ENCODE measurements at regions not wholly inside any gene's neighbourhood (a gene's known extent, or its start where the extent isn't known, plus 50 kb on each side); places are given as distances from the start of the nearest gene placed in this dataset.
"Not testable (repeated sequence)": the region's sequence is repeated elsewhere in the genome, so short reads cannot be mapped to it uniquely, and the experiment has no call there.

- peak; percentile 92 for DNase-seq
These were observed 585.5 kb downstream of the TLE1 start for GRCh38 chr9:81103597-81104471.

DNA sequence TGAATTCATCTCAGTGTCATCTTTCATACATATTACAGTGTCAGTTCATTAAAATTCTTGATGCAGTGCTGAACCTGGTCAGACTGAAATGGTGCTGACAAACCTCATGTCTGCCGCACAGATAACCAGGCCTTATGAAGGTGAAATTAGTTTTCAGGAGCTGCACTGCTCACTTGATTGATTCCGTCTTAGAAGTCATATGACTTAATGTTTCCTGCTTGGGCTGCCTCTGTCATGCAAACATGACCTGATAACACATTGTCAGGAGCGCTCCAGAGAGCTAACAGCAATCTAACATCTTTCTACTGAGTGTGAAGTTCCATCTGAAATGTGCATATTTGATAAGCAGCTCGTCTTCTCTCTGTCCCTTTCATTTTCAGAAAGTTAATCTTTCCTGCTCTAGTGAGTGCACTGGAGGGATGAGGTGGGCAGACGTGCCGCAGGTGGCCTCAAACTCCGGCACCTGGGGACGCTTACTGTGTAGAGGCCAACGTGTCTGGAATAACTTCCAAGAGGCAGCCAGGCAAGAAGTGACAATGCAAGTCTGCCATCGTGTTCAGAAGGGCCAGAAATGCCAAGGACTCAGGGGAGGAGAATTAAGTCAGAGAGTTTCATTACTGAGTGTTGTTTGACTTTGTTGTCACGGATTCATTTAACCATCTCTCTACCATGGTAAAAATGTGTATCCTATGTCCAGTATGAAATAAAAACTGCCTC lies 592.1 kb downstream of the TLE1 start:
- DNase-seq: no peak

- DNase-seq: no peak
These were observed 592.7 kb downstream of the TLE1 start for GRCh38 chr9:81096625-81097024.

DNA sequence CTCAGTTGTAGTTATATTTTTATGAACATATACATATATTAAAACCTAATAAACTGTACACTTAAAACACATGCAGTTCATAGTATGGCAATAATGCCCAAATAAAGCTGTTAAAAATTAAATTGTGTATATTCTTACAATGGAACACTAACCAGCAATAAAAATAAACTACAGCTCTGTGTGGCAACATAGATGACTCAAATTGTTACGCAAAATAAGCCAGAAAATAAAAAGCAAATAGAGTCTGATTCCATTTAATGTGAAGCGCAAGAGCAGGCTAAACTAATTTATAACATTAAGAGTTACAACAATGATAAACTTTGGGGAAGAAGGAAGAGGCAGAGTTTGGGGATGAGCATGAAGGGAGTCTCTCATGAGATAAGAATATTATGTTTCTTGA lies 597.3 kb downstream of the TLE1 start:
- no peak for DNase-seq

- no peak for DNase-seq
These were observed 601.0 kb downstream of the TLE1 start for GRCh38 chr9:81088341-81088740.

- no peak for DNase-seq
These were observed 602.9 kb downstream of the TLE1 start for GRCh38 chr9:81086416-81086815.

DNA sequence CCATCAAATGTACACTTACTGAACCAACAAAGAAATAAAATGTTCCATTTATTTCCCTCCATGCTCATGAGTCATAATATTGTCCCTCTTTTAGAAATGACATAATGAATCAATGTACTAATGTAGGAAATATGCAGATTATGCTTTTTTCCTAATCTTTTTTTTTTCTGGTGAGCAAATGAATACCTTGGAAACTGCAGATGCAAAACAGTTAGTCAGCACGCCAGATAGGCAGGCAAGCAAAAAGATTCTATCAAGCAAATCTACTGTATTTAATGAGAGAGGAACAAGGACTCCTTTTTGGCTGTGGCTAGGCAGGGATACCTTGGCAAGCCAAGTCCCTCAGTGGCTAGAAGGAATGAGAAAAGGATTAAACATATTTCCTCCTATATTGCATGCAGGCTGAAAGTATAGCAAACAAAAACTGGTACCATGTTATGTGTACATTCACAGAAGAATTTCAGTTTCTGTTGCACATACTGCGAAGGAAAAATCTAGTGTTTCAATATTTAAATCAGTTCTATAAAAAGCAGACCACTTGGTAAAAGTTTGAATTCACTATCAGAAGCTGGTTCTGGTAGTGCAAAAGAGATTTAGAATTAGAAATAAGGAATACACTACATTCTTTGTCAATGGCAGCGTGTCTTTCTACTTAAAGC lies 605.4 kb downstream of the TLE1 start:
- DNase-seq: no peak

DNA sequence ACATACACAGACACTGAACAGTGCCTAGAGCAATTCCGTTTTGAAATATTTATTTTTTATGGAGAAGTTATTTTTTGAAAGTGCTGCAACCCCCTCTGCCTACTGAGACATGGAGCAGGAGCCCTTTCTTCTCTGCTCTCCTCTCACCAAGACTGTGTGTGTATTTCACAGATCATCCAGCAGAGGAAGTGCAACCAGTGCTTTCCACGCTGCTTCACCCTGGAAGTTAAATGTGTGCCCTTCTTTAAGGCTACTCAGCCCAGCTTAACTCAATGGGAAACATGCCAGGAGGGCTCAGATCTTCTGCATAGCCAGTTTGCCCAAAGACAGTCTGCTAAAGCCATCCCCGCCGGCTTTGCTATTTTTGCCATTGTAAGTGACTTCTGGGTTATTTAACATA lies 606.3 kb downstream of the TLE1 start:
- DNase-seq: no peak

GRCh38 chr9:81082221-81082620 lies 607.1 kb downstream of the TLE1 start:
- no peak for DNase-seq

DNA sequence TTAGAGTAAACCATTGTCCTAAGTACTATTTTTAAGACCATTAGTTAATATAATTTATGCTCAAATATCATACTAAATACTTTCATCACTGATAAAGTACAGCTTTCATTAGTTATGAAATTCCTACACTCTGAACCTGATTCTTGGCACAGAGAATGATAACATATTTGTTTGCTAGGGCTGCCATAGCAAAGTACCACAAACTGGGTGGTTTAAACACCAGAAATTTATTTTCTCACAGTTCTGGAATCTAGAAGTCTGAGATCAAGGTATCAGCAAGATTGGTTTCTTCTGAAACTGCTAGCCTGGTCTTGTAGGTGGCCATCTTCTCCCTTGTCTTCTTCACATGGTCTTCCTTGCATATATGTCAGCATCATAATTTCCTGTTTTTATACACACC lies 608.4 kb downstream of the TLE1 start:
- DNase-seq: no peak

- DNase-seq: no peak
These were observed 609.2 kb downstream of the TLE1 start for GRCh38 chr9:81080185-81080584.

GRCh38 chr9:81079055-81079454 lies 610.3 kb downstream of the TLE1 start:
- no peak for DNase-seq

DNA sequence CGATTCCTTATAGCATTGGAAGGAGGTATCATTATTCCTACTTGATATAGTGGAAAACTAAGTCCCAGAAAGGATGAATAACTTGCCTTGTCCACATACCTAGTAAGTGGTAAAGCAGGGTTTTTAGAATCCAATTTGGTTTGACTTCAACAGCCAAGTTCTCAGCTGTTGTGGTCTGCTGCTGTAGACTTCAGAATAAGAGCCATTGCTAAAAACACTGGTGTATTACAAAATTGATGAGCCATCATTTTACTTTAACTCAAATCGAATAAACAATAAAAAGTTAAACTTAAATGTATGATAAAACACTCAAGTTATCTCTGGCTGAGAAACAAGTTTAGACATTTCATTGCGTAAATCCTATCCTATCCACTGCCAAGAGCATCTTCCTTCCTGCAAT lies 610.8 kb downstream of the TLE1 start:
- no peak for DNase-seq

DNA sequence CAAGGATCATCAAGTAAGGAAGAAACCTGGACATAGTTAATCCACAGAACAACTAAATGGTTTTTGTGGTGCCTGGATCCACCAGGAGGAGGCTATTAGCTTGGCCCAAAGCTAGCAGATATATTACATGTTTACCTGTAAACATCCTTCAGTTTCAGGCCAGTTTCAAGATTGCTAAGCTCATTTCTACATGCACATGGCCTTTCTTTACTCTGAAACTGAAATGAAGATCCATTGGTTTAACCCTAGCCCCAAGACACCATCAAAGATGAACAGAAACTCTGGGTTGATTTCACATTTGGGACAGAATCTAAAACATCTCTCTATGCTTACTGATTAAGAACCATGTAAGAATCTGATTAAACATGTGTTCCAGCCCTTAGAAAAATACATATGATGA lies 611.8 kb downstream of the TLE1 start:
- DNase-seq: no peak

DNA sequence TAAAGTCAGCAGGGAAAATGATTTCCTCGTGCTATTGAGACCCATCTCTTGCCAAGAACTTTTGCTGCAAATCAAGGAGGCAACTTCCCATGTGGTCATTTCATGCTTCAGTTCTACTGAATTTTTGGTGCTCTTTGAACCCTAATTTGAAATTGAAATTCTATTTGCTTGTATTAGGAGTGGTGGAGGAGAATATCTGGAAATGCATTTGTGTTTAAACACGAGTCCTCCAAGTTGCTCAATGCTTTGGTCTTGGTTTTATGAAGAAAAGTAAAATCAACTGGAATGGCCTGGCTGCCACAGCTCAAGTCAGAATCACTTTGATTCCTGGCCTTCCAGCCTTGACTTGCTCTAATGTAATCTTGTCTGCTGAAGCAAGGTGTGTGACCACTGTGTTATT lies 613.2 kb downstream of the TLE1 start:
- DNase-seq: no peak

GRCh38 chr9:81074221-81074620 lies 615.1 kb downstream of the TLE1 start:
- no peak for DNase-seq

- no peak for DNase-seq
These were observed 615.5 kb downstream of the TLE1 start for GRCh38 chr9:81073821-81074220.

DNA sequence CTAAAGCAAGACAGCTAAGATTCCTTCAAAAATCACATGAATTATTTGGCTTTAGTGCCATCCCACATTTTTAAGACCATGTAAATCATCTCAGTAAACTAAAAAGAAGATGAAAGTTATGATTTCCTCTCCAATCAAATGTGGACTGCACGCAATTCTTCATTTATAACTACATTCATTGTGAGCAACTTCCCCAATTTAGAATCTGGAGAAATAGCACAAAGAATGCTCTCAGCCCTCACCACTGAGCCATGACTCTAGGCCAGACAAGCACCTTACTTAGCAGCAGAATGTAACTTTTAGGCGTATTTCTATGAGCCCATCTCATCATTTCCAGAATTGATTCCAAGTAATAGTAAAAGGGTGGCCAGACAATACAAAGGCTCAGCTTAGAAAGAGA lies 616.6 kb downstream of the TLE1 start:
- DNase-seq: no peak

DNA sequence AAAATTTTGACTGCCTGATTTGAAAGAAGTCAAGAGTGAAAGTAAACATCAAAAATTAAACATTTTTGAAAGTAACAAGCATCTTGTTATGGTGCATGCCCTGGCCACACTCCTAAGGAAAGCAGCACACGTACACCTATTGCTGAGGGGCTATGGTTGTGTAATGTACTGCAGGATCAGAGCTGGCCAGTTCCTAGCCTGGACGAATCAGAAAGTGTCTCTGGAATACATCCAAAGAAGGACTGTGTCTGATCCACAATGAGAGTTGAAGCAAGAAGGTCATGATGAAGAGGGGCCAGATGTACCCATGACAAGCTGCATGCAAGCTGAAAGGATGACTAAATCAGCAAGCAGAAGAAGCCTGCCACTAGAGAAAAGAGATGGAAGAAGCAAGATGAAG lies 618.2 kb downstream of the TLE1 start:
- DNase-seq: no peak

DNA sequence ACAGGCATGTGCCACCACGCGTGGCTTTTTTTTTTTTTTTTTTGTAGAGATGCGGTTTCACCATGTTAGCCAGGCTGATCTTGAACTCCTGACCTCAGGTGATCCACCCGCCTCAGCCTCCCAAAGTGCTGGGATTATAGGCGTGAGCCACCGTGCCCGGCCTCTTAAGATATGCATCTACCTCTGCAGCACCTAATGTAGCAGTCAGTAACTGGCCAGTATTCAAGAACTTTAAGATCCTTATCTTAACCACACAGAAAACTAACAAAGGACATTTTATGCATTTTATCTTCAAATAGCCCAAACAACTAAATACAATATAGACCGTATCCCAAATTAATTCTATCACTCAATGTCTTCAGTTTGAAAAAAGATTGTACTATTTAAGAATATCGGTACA lies 618.7 kb downstream of the TLE1 start:
- DNase-seq: no peak

DNA sequence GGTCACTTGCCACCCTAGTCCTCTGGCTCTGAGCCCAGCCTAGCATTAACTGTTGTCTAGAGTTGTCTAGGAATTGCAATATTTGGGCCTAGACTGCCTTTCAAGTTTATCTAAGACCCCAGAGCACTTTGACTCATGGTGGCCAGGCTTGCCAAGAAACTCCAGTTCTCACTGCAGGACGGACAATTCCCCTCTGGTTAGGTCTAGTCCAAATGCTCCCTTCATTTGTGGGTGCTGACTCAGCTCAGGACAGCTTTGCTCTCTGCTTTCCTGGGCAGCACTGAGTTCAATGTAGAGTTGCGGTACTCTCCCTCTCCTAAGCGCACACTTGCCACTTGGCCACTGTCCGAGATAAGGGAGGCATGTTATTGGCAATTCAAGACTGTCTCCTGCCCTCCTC lies 619.4 kb downstream of the TLE1 start:
- no peak for DNase-seq

DNA sequence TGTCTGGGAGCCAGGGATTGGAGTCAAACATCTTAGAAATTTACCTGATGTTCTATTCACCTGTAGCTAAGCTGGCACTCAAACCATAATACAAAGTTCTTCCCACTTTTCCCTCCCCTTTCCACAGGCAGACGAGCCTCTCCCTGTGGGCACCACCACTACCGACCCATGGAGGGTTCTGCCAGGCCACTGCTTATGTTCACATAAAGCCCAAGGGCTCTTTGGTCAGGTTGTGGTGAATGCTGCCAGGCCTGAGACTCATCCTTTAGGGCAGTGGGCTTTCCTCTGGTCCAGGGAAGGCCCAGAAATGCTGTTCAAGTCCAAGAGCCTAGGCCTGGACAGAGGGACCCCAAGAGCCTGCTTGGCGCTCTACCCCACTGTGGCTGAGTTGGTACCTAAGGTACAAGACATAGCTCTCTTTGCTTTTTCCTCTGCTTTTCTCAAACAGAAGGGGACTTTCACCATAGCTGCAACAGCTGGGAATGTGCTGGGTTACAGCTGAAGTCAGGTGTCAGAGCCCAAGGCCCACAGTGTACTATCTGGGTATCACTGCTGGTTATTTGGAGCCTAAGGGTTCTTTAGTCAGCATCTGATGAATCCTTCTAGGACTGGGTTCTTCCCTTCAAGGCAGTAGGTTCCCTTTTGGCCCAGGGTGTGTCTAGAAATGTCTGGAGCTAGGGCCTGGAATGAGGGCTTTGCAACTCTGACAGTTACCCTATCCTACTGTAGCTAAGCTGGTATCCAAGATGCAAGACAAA lies 620.1 kb downstream of the TLE1 start:
- DNase-seq: no peak

GRCh38 chr9:81062995-81063394 lies 626.4 kb downstream of the TLE1 start:
- not testable (repeated sequence) for DNase-seq
